GM12878 (cell line): ENCODE measurements at regions not wholly inside any gene's neighbourhood (a gene's known extent, or its start where the extent isn't known, plus 50 kb on each side); places are given as distances from the start of the nearest gene placed in this dataset.

ENCODE experiments used
- MAX ChIP-seq: IDR thresholded peaks from 2 replicates; pipeline ENCODE4 v1.6.1; 2012; ENCODE audit warnings: low read depth, low read length, improper control_type of control experiment
- SREBF1 ChIP-seq: IDR thresholded peaks from 2 replicates; pipeline ENCODE4 v1.6.1; 2012; ENCODE audit warnings: mild to moderate bottlenecking, low read length

- TF ChIP-seq MAX (no peak), SREBF1 (no peak)
Observed at GRCh38 chr12:86852451-86852850, 596.3 kb upstream of the MGAT4C start.
